ENCODE measurements at regions not wholly inside any gene's neighbourhood (a gene's known extent, or its start where the extent isn't known, plus 50 kb on each side); places are given as distances from the start of the nearest gene placed in this dataset.

- no peak overlapping the region for H3K27ac ChIP-seq
- no peak for DNase-seq
- H3K4me1 ChIP-seq: no peaks in the 10 kb centered on the region
- no peak for TF ChIP-seq POLR2A (IDR thresholded peaks at IDR 0.05)
- no peak for TF ChIP-seq CTCF (IDR thresholded peaks at IDR 0.05)
- no peaks in the 10 kb centered on the region for H3K36me3 ChIP-seq
- no peaks in the 10 kb centered on the region for H3K27me3 ChIP-seq
- intact Hi-C loops (cut with DNase I; ENCODE audit: low total_unique reads): no loop called here
- no peak overlapping the region for H3K4me3 ChIP-seq
- no peaks in the 10 kb centered on the region for H3K9me3 ChIP-seq
Measured at GRCh38 chr2:221212105-221212504, 360.0 kb downstream of the EPHA4 start.

GRCh38 chr2:221215487-221215886 lies 356.6 kb downstream of the EPHA4 start:
- H3K4me1 ChIP-seq: no peaks in the 10 kb centered on the region
- no peaks in the 10 kb centered on the region for H3K9me3 ChIP-seq
- no peak overlapping the region for H3K27ac ChIP-seq
- H3K27me3 ChIP-seq: no peaks in the 10 kb centered on the region
- intact Hi-C loops (cut with DNase I; ENCODE audit: low total_unique reads): no loop called here
- TF ChIP-seq POLR2A (IDR thresholded peaks at IDR 0.05): no peak
- DNase-seq: no peak
- H3K36me3 ChIP-seq: no peaks in the 10 kb centered on the region
- H3K4me3 ChIP-seq: no peak overlapping the region

- no peaks in the 10 kb centered on the region for H3K36me3 ChIP-seq
- no peak for DNase-seq
- H3K4me1 ChIP-seq: no peaks in the 10 kb centered on the region
- H3K9me3 ChIP-seq: no peaks in the 10 kb centered on the region
- H3K27me3 ChIP-seq: no peaks in the 10 kb centered on the region
- intact Hi-C loops (cut with DNase I; ENCODE audit: low total_unique reads): no loop called here
- no peak overlapping the region for H3K4me3 ChIP-seq
- no peak for TF ChIP-seq CTCF (IDR thresholded peaks at IDR 0.05)
- no peak for TF ChIP-seq POLR2A (IDR thresholded peaks at IDR 0.05)
- H3K27ac ChIP-seq: no peak overlapping the region
Measured at GRCh38 chr2:221216636-221217035, 355.5 kb downstream of the EPHA4 start.

GRCh38 chr2:221225752-221226151 lies 346.4 kb downstream of the EPHA4 start:
- intact Hi-C loops (cut with DNase I; ENCODE audit: low total_unique reads): no loop called here
- H3K4me1 ChIP-seq: no peaks in the 10 kb centered on the region
- no peaks in the 10 kb centered on the region for H3K9me3 ChIP-seq
- H3K27me3 ChIP-seq: no peaks in the 10 kb centered on the region
- TF ChIP-seq POLR2A (IDR thresholded peaks at IDR 0.05) (no peak), CTCF (IDR thresholded peaks at IDR 0.05) (no peak)
- no peak overlapping the region for H3K27ac ChIP-seq
- H3K4me3 ChIP-seq: no peak overlapping the region
- no peak for DNase-seq
- H3K36me3 ChIP-seq: no peaks in the 10 kb centered on the region

GRCh38 chr2:221228214-221228769 lies 343.8 kb downstream of the EPHA4 start:
- Histone ChIP-seq H3K4me3 (no peak overlapping the region), H3K27ac (peak overlapping the region; percentile 17 to 57), H3K4me1 (no peaks in the 10 kb centered on the region), H3K27me3 (no peaks in the 10 kb centered on the region), H3K9me3 (no peaks in the 10 kb centered on the region), H3K36me3 (no peaks in the 10 kb centered on the region)
- intact Hi-C loops (cut with DNase I; ENCODE audit: low total_unique reads): no loop called here
- TF ChIP-seq POLR2A (IDR thresholded peaks at IDR 0.05) (no peak), CTCF (IDR thresholded peaks at IDR 0.05) (no peak)
- no peak for DNase-seq

- Histone ChIP-seq H3K36me3 (no peaks in the 10 kb centered on the region), H3K4me1 (no peaks in the 10 kb centered on the region), H3K27me3 (no peaks in the 10 kb centered on the region), H3K4me3 (no peak overlapping the region), H3K9me3 (no peaks in the 10 kb centered on the region), H3K27ac (peak overlapping the region; percentile 17 to 57)
- DNase-seq: no peak
- intact Hi-C loops (cut with DNase I; ENCODE audit: low total_unique reads): no loop called here
- TF ChIP-seq POLR2A (IDR thresholded peaks at IDR 0.05): no peak
- TF ChIP-seq CTCF (IDR thresholded peaks at IDR 0.05): no peak
Measured at GRCh38 chr2:221229099-221229498, 343.0 kb downstream of the EPHA4 start.
